Loucy (cell line): ENCODE measurements at regions not wholly inside any gene's neighbourhood (a gene's known extent, or its start where the extent isn't known, plus 50 kb on each side); places are given as distances from the start of the nearest gene placed in this dataset.

Experiments used
- H2AFZ ChIP-seq: fragments of 200-600 bp; sonication (generic); 2 replicates; pipeline ENCODE4 v1.6.0; 2016; ENCODE audit warnings: antibody characterized with exemption, mild to moderate bottlenecking, low read length, moderate library complexity
- H3F3A ChIP-seq: fragments of 200-600 bp; 2 replicates; pipeline ENCODE4 v1.6.0; 2016; ENCODE audit warnings: antibody characterized with exemption, low read depth, mild to moderate bottlenecking
- H3K27me3 ChIP-seq: fragments of 200-600 bp; sonication (generic); 2 replicates; pipeline ENCODE4 v1.6.1; 2014; ENCODE audit warnings: low read length, mild to moderate bottlenecking; ENCODE audit not compliant: insufficient read depth, poor library complexity, severe bottlenecking
- H3K36me3 ChIP-seq: fragments of 200-600 bp; sonication (generic); 2 replicates; pipeline ENCODE4 v1.6.1; 2016; ENCODE audit warnings: low read length; ENCODE audit not compliant: insufficient read depth
- H3K4me1 ChIP-seq: fragments of 200-600 bp; sonication (generic); 2 replicates; pipeline ENCODE4 v1.5.1; 2014; ENCODE audit warnings: low read length, mild to moderate bottlenecking; ENCODE audit not compliant: insufficient read depth, poor library complexity, severe bottlenecking
- H3K4me2 ChIP-seq: fragments of 200-600 bp; sonication (generic); 2 replicates; pipeline ENCODE4 v1.6.0; 2014; ENCODE audit warnings: antibody characterized with exemption, low read length, low read depth, mild to moderate bottlenecking; ENCODE audit not compliant: poor library complexity, severe bottlenecking
- H3K4me3 ChIP-seq: fragments of 200-600 bp; sonication (generic); 2 replicates; pipeline ENCODE4 v1.5.1; 2014; ENCODE audit warnings: low read length, mild to moderate bottlenecking, mixed read lengths; ENCODE audit not compliant: poor library complexity, severe bottlenecking
- H3K79me2 ChIP-seq: fragments of 200-600 bp; sonication (generic); 2 replicates; pipeline ENCODE4 v1.6.1; 2014; ENCODE audit warnings: low read length; ENCODE audit not compliant: insufficient read depth
- H3K9ac ChIP-seq: fragments of 200-600 bp; sonication (generic); 2 replicates; pipeline ENCODE4 v1.6.0; 2014; ENCODE audit warnings: mild to moderate bottlenecking, low read depth, low read length, moderate library complexity; ENCODE audit not compliant: poor library complexity, severe bottlenecking
- H3K9me2 ChIP-seq: fragments of 200-600 bp; sonication (generic); replicated peaks from 2 replicates; pipeline ENCODE4 v1.6.1; 2016; ENCODE audit warnings: low read depth, low read length, mixed read lengths
- H3K9me3 ChIP-seq: fragments of 200-600 bp; sonication (generic); 2 replicates; pipeline ENCODE4 v1.6.1; 2014; ENCODE audit warnings: mild to moderate bottlenecking, antibody characterized with exemption, low read length, low read depth; ENCODE audit not compliant: insufficient read depth
- H4K20me1 ChIP-seq: fragments of 200-600 bp; sonication (generic); 2 replicates; pipeline ENCODE4 v1.6.0; 2014; ENCODE audit warnings: antibody characterized with exemption, low read length, mild to moderate bottlenecking; ENCODE audit not compliant: insufficient read depth, poor library complexity, severe bottlenecking
- EZH2phosphoT487 ChIP-seq: fragments of 200-600 bp; IDR thresholded peaks from 2 replicates; pipeline ENCODE4 v1.6.1; 2018; ENCODE audit warnings: antibody characterized with exemption, mild to moderate bottlenecking, moderate library complexity, borderline replicate concordance
- TF ChIP-seq, protein P1 (sequence below): fragments of 200-600 bp; sonication (generic); conservative IDR thresholded peaks from 2 replicates; pipeline ENCODE4 v1.5.1; 2014; ENCODE audit warnings: mild to moderate bottlenecking, antibody characterized with exemption, low read length

DNA sequence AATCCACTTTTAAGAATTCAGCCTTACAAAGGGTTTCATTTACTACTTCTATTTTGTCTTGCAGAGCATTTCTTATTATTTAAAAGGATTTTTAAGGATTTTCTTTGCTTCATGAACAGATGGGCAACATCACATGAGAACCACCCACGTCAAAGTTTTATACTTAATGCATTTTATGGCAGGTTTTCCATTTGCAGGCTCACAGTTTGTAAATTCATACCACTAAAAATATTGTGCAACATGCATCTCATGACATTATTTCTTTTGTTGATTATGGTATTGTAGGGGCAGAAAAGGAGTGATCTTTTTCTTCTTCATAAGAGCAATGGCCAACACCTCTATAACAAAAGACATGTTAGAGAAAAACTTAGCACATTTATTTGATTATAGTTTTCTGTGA, 554.0 kb upstream of the SPRY2 start:
- H3K9ac ChIP-seq = no peak overlapping the region
- no peaks in the 10 kb centered on the region for H3K4me1 ChIP-seq
- H3K36me3 ChIP-seq = no peaks in the 10 kb centered on the region
- H3F3A ChIP-seq = no peaks in the 10 kb centered on the region
- no peak overlapping the region for H2AFZ ChIP-seq
- no peaks in the 10 kb centered on the region for H3K9me3 ChIP-seq
- TF ChIP-seq, protein P1, sequence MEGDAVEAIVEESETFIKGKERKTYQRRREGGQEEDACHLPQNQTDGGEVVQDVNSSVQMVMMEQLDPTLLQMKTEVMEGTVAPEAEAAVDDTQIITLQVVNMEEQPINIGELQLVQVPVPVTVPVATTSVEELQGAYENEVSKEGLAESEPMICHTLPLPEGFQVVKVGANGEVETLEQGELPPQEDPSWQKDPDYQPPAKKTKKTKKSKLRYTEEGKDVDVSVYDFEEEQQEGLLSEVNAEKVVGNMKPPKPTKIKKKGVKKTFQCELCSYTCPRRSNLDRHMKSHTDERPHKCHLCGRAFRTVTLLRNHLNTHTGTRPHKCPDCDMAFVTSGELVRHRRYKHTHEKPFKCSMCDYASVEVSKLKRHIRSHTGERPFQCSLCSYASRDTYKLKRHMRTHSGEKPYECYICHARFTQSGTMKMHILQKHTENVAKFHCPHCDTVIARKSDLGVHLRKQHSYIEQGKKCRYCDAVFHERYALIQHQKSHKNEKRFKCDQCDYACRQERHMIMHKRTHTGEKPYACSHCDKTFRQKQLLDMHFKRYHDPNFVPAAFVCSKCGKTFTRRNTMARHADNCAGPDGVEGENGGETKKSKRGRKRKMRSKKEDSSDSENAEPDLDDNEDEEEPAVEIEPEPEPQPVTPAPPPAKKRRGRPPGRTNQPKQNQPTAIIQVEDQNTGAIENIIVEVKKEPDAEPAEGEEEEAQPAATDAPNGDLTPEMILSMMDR = no peak
- TF ChIP-seq EZH2phosphoT487 = no peak
- no peaks in the 10 kb centered on the region for H3K9me2 ChIP-seq
- H3K79me2 ChIP-seq = no peaks in the 10 kb centered on the region
- no peak overlapping the region for H3K4me3 ChIP-seq
- H3K27me3 ChIP-seq = no peaks in the 10 kb centered on the region
- H4K20me1 ChIP-seq = no peaks in the 10 kb centered on the region
- no peak overlapping the region for H3K4me2 ChIP-seq

DNA sequence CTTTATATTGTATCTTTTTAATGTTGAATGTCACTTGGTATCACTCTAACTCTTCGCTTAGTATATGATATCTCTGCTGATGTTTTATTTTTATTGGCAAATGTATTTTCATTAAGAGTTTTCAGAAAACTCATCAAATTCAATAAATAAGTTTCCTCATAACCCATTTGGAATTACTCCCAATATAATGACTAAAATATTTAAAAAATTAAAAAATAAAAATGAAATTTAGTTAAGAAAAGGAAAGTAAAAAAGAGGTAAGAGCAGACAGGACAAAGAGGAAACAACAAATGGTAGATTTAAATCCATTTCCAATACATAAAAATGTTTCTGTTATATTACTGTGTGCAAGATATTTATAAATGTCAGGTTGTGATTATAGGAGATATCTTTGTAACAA, 548.9 kb upstream of the SPRY2 start:
- H3K4me1 ChIP-seq = no peaks in the 10 kb centered on the region
- H3K79me2 ChIP-seq = no peaks in the 10 kb centered on the region
- no peak overlapping the region for H3K4me2 ChIP-seq
- TF ChIP-seq, protein P1 = no peak
- H2AFZ ChIP-seq = no peak overlapping the region
- no peaks in the 10 kb centered on the region for H3K36me3 ChIP-seq
- H3K9me2 ChIP-seq = no peaks in the 10 kb centered on the region
- H4K20me1 ChIP-seq = no peaks in the 10 kb centered on the region
- H3K9me3 ChIP-seq = no peaks in the 10 kb centered on the region
- H3K4me3 ChIP-seq = no peak overlapping the region
- no peaks in the 10 kb centered on the region for H3F3A ChIP-seq
- no peak overlapping the region for H3K9ac ChIP-seq
- no peaks in the 10 kb centered on the region for H3K27me3 ChIP-seq

DNA sequence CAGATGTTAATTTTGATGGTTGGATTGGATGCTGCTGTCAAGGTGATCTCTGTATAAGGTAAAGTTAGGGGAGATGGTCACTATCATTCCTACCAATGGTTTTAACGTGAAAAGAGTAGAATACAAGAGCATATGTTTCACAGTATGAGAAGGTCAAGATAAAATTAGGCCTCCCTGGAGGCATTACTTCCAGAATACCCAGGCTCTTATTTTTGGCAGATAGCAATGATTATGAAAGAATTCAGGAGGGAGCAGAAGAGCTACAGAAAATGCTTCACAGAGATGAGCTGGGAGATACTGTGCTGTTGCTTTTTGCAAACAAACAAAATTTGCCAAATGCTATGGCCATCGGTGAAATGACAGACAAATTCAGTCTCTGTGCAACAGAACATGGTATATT, 547.5 kb upstream of the SPRY2 start:
- Histone ChIP-seq H3K79me2 (no peaks in the 10 kb centered on the region), H3K4me1 (no peaks in the 10 kb centered on the region), H3K9me3 (no peaks in the 10 kb centered on the region), H3K36me3 (no peaks in the 10 kb centered on the region), H3K9ac (no peak overlapping the region), H3K9me2 (no peaks in the 10 kb centered on the region), H4K20me1 (no peaks in the 10 kb centered on the region), H3F3A (no peaks in the 10 kb centered on the region), H2AFZ (no peak overlapping the region), H3K27me3 (no peaks in the 10 kb centered on the region), H3K4me2 (no peak overlapping the region), H3K4me3 (no peak overlapping the region)
- no peak for TF ChIP-seq EZH2phosphoT487
- TF ChIP-seq, protein P1 = no peak
